ENCODE measurements at regions not wholly inside any gene's neighbourhood (a gene's known extent, or its start where the extent isn't known, plus 50 kb on each side); places are given as distances from the start of the nearest gene placed in this dataset.
A peak's percentile ranks its signal among the peaks of the same experiment; 100 is the strongest.

GRCh38 chr7:133183042-133183794, 69.7 kb upstream of the EXOC4 start:
- no peaks in the 10 kb centered on the region for H3K4me1 ChIP-seq (ENCODE audit: insufficient read depth, low read length)
- no peak; the same call in 2 of the 3 replicates for ATAC-seq

More at GRCh38 chr7:133183042-133183794, 69.7 kb upstream of the EXOC4 start:
- no peaks in the 10 kb centered on the region for H3K79me2 ChIP-seq (ENCODE audit: insufficient read depth, low read length)
- H4K20me1 ChIP-seq (ENCODE audit: insufficient read depth, low read length): no peaks in the 10 kb centered on the region
- in situ Hi-C loops (cut with HindIII; ENCODE audit: extremely low pct_ligation_motif_present, low pct_unique_long_range_greater_than_20kb) (no loop called here), intact Hi-C loops (cut with micrococcal nuclease; ENCODE audit: unreplicated experiment) (no loop called here)
- H3K27me3 ChIP-seq (ENCODE audit: control insufficient read depth in 1 of 2, insufficient read depth in 2 of 2, low read length in 2 of 2): peaks cover 0 to 10% of the 10 kb centered on the region in 2 experiments; a peak in 2 of 5 replicates
- TF ChIP-seq ARID5B (CRISPR knock-in tag; IDR thresholded peaks at IDR 0.05): peak; percentile 26; the same call in 1 of the 2 replicates
- TF ChIP-seq RXRA (CRISPR knock-in tag; IDR thresholded peaks at IDR 0.05): no peak
- H3K36me3 ChIP-seq (replicated peaks in 1 of 2; ENCODE audit: control insufficient read depth in 1 of 2, insufficient read depth in 2 of 2, low read length in 2 of 2): no peaks in the 10 kb centered on the region
- no peak for DNase-seq (ENCODE audit: low spot score)
- ChIA-PET CTCF (ENCODE audit: low intra/inter-chr PET ratio, low total read pairs) (no interaction called here), POLR2A (no interaction called here)
- no peak overlapping the region for H3K9ac ChIP-seq (ENCODE audit: insufficient read depth, low read depth, low read length)
- no peak overlapping the region for H3K27ac ChIP-seq (ENCODE audit: extremely low read length, insufficient read depth, low read length)
- no TSS peak for BruUV-seq (replicated peaks)
- WGBS (ENCODE audit: low lambda C conversion rate): 26% methylated on average over 7 of the region's 10 CpGs
- H3K4me3 ChIP-seq (replicated peaks in 1 of 3; ENCODE audit: insufficient read depth in 1 of 3, low read depth in 2 of 3, low read length in 3 of 3): no peak overlapping the region
- no peak overlapping the region for H2AFZ ChIP-seq (ENCODE audit: low read length)
- no peak for FAIRE-seq
- 0 out of 2 replicates have a peak overlapping the region, but pooled peaks have one; percentile 1 for H3K4me2 ChIP-seq (ENCODE audit: low read depth, low read length)
- no peaks in the 10 kb centered on the region for H3K9me3 ChIP-seq (ENCODE audit: low read length)

Measured in HepG2 (cell line).